Right atrium auricular region (tissue), 2 donors: ENCODE measurements at regions not wholly inside any gene's neighbourhood (a gene's known extent, or its start where the extent isn't known, plus 50 kb on each side); places are given as distances from the start of the nearest gene placed in this dataset.

Experiments used
- DNase-seq: peaks from one replicate; pipeline ENCODE4 v3.0.0-alpha.2; 2019; ENCODE audit warnings: low spot score
- H3K27ac ChIP-seq, 2 donors: fragments of 200-600 bp; sonication (generic); 1 replicate in 1 of 2; 2 replicates in 1 of 2; pipeline ENCODE4 v1.5.1; 2016 to 2019
- H3K27me3 ChIP-seq, 2 donors: fragments of 200-600 bp; sonication (generic); one replicate each; pipeline versions ENCODE4 v1.5.1 to v1.6.0; 2017 to 2019
- H3K36me3 ChIP-seq: fragments of 200-600 bp; sonication (generic); one replicate; pipeline ENCODE4 v1.5.1; 2016
- H3K4me1 ChIP-seq, 2 donors: fragments of 200-600 bp; sonication (generic); one replicate each; pipeline versions ENCODE4 v1.5.1 to v1.6.0; 2017 to 2019
- H3K4me3 ChIP-seq, 2 donors: fragments of 200-600 bp; sonication (generic); 1 replicate in 1 of 2; 2 replicates in 1 of 2; pipeline ENCODE4 v1.5.1; 2017 to 2019; ENCODE audit warnings: mild to moderate bottlenecking in 1 of 2, moderate library complexity in 1 of 2
- H3K9me3 ChIP-seq, 2 donors: fragments of 200-600 bp; sonication (generic); one replicate each; pipeline ENCODE4 v1.5.1; 2019
- CTCF ChIP-seq, 2 donors: fragments of 200-600 bp; sonication (generic); IDR thresholded peaks; one replicate each; pipeline ENCODE4 v1.5.1; 2019; ENCODE audit warnings: antibody characterized with exemption in 2 of 2

DNA sequence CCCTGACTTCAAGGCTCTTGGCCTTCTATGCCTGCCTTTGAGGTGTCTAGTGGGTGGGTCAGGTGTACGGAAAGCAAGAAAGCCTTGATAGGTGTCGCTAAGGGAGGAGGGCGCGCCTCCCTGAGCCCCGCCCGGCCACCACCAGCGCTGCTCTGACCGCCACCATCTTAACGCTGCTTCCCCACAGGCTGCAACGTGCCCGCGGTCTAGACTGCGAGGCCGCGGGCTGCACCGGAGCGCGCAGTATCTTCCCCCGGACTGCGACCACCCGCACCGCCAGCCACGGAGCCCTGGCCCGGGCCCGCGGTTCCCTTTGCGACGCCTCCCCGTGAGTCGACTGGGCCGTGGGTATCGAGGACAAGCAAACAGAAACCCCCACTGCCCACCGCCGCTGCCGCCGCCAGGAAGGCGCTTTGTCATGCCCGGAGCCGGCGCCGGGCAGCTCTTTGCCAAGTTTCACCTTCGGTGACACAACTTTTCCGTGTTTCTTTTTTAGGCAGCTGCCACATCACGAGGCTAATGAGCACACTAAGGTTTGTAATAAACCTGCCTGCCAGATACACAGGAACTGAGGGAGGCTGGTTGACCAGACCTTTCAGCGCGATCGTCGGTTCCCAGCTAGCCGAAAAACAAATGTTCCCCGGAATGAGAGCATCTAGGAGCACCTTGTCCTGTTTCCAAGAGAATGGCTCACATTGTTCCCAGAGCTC, 335.8 kb upstream of the F9 start:
- Histone ChIP-seq H3K27ac (no peak overlapping the region), H3K4me1 (no peaks in the 10 kb centered on the region), H3K36me3 (no peaks in the 10 kb centered on the region), H3K27me3 (peaks cover 0 to 2% of the 10 kb centered on the region in 2 donors), H3K9me3 (no peaks in the 10 kb centered on the region), H3K4me3 (peak overlapping the region; percentile 30 to 41)
- no peak for DNase-seq
- no peak for TF ChIP-seq CTCF (IDR thresholded peaks at IDR 0.05)

DNA sequence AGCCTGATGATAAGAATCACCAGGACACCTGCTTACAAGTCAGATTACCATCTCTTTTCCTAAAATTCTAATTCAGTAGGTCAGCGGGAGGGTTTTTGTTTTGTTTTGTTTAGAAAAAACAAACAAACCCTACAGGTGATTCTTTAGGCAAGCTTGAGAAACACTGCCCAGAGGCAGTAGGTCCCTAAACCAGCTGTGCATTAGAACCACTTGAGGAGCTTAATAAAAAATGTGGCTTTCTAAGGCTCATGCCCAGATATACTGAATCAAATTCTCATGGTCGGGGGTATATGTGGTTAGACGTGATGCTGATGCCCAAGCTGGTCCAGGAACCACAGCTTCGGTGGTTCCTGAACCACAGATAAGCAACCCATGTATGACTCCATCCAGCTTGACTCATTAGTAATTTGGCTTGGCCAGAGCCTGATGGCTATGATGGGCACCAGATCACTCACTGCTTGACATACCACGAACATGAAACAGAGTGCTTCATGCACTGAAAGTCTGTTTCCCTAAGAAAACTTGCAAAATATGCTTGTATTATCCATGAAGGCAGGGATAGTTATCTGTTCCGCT, 338.1 kb upstream of the F9 start:
- Histone ChIP-seq H3K9me3 (no peaks in the 10 kb centered on the region), H3K27ac (no peak overlapping the region), H3K36me3 (no peaks in the 10 kb centered on the region), H3K4me1 (no peaks in the 10 kb centered on the region), H3K4me3 (no peak overlapping the region), H3K27me3 (no peaks in the 10 kb centered on the region)
- TF ChIP-seq CTCF (IDR thresholded peaks at IDR 0.05) = no peak
- DNase-seq = no peak

GRCh38 chrX:139191746-139192385, 338.7 kb upstream of the F9 start:
- Histone ChIP-seq H3K27me3 (no peaks in the 10 kb centered on the region), H3K4me1 (no peaks in the 10 kb centered on the region), H3K27ac (no peak overlapping the region), H3K4me3 (no peak overlapping the region), H3K9me3 (no peaks in the 10 kb centered on the region), H3K36me3 (no peaks in the 10 kb centered on the region)
- TF ChIP-seq CTCF (IDR thresholded peaks at IDR 0.05) = no peak
- no peak for DNase-seq

DNA sequence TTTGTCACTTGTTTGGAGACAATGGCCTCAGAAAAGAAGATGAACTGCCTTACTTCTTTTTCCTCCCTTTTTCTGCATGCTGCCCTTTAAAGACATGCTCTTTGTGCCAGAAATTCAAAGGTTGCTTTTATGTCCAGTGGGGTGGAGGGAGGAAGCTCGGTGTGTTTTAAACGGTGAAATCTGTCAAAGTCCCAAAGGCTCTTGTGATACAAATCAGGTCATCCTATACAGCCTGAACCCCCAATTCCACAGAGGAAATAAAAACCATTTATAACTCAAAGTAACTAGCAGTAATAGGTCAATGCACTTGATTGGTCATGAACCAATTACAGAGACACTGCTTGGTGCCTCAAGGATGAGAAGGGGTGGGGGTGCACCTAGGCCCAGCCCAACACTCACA, 339.3 kb upstream of the F9 start:
- Histone ChIP-seq H3K4me3 (no peak overlapping the region), H3K27ac (no peak overlapping the region), H3K36me3 (no peaks in the 10 kb centered on the region), H3K4me1 (no peaks in the 10 kb centered on the region), H3K27me3 (no peaks in the 10 kb centered on the region), H3K9me3 (no peaks in the 10 kb centered on the region)
- DNase-seq = no peak
- TF ChIP-seq CTCF (IDR thresholded peaks at IDR 0.05) = no peak

- H3K4me1 ChIP-seq = no peaks in the 10 kb centered on the region
- no peaks in the 10 kb centered on the region for H3K9me3 ChIP-seq
- H3K4me3 ChIP-seq = no peak overlapping the region
- no peak for TF ChIP-seq CTCF (IDR thresholded peaks at IDR 0.05)
- no peaks in the 10 kb centered on the region for H3K36me3 ChIP-seq
- no peak for DNase-seq
- H3K27me3 ChIP-seq = no peaks in the 10 kb centered on the region
- no peak overlapping the region for H3K27ac ChIP-seq
Measured at GRCh38 chrX:139187738-139188137, 342.8 kb upstream of the F9 start.
